SK-N-SH treated with all-trans-retinoic acid at 6 μM for 48 hours (cell line): ENCODE measurements at regions not wholly inside any gene's neighbourhood (a gene's known extent, or its start where the extent isn't known, plus 50 kb on each side); places are given as distances from the start of the nearest gene placed in this dataset.

ENCODE experiments used
- ATAC-seq: fragments of 200-7000 bp; cut with Tn5 transposase; 3 replicates; pipeline ENCODE4 v1.9.1; 2020; ENCODE audit warnings: mild to moderate bottlenecking, moderate library complexity
- ARNTL ChIP-seq: fragments of 450-650 bp; formaldehyde crosslinking; IDR thresholded peaks from 2 replicates; pipeline ENCODE4 v1.5.0; 2020; ENCODE audit warnings: low read depth, mild to moderate bottlenecking, moderate library complexity, borderline replicate concordance
- BACH2 ChIP-seq: fragments of 250-450 bp; sonication (Bioruptor Pico); IDR thresholded peaks from 2 replicates; pipeline ENCODE4 v1.9.0; 2021; ENCODE audit warnings: mild to moderate bottlenecking, borderline replicate concordance
- CREB5 ChIP-seq: fragments of 250-450 bp; sonication (Bioruptor Pico); IDR thresholded peaks from 2 replicates; pipeline ENCODE4 v1.5.1; 2020; ENCODE audit warnings: low read depth, mild to moderate bottlenecking, moderate library complexity
- CSDC2 ChIP-seq: fragments of 250-450 bp; sonication (Bioruptor Pico); IDR thresholded peaks from 2 replicates; pipeline ENCODE4 v1.5.0; 2020; ENCODE audit warnings: mild to moderate bottlenecking, moderate library complexity
- CSRNP3 ChIP-seq: fragments of 250-450 bp; sonication (Bioruptor Pico); IDR thresholded peaks from 2 replicates; pipeline ENCODE4 v1.5.1; 2021; ENCODE audit warnings: mild to moderate bottlenecking, moderate library complexity
- ESRRG ChIP-seq: fragments of 250-450 bp; sonication (Bioruptor Pico); IDR thresholded peaks from 2 replicates; pipeline ENCODE4 v1.6.1; 2021; ENCODE audit warnings: mild to moderate bottlenecking
- GLIS3 ChIP-seq: fragments of 250-450 bp; sonication (Bioruptor Pico); IDR thresholded peaks from 2 replicates; pipeline ENCODE4 v1.5.0; 2020; ENCODE audit warnings: mild to moderate bottlenecking, moderate library complexity
- ISL1 ChIP-seq: fragments of 250-450 bp; sonication (Bioruptor Pico); IDR thresholded peaks from 2 replicates; pipeline ENCODE4 v2.1.2; 2022; ENCODE audit warnings: mild to moderate bottlenecking, moderate library complexity
- OSR1 ChIP-seq: fragments of 250-450 bp; sonication (Bioruptor Pico); IDR thresholded peaks from 2 replicates; pipeline ENCODE4 v1.8.0; 2022; ENCODE audit warnings: moderate library complexity, mild to moderate bottlenecking, inconsistent platforms
- PATZ1 ChIP-seq: fragments of 250-450 bp; sonication (Bioruptor Pico); IDR thresholded peaks from 2 replicates; pipeline ENCODE4 v1.8.0; 2020; ENCODE audit warnings: mild to moderate bottlenecking, moderate library complexity, borderline replicate concordance
- PPARA ChIP-seq: fragments of 250-450 bp; sonication (Bioruptor Pico); IDR thresholded peaks from 2 replicates; pipeline ENCODE4 v1.5.0; 2020; ENCODE audit warnings: mild to moderate bottlenecking, borderline replicate concordance
- RARB ChIP-seq: fragments of 250-450 bp; sonication (Bioruptor Pico); IDR thresholded peaks from 2 replicates; pipeline ENCODE4 v1.8.0; 2021; ENCODE audit warnings: mild to moderate bottlenecking, moderate library complexity
- SNAI2 ChIP-seq: fragments of 250-450 bp; sonication (Bioruptor Pico); IDR thresholded peaks from 2 replicates; pipeline ENCODE4 v1.5.0; 2020; ENCODE audit warnings: mild to moderate bottlenecking, moderate library complexity
- TCF4 ChIP-seq: fragments of 250-450 bp; sonication (Bioruptor Pico); IDR thresholded peaks from 2 replicates; pipeline ENCODE4 v1.8.0; 2021; ENCODE audit warnings: mild to moderate bottlenecking, moderate library complexity, borderline replicate concordance
- TOX ChIP-seq: fragments of 250-450 bp; sonication (Bioruptor Pico); IDR thresholded peaks from 2 replicates; pipeline ENCODE4 v1.8.0; 2021; ENCODE audit warnings: mild to moderate bottlenecking, moderate library complexity, borderline replicate concordance
- ZC3H10 ChIP-seq: fragments of 250-450 bp; sonication (Bioruptor Pico); IDR thresholded peaks from 2 replicates; pipeline ENCODE4 v1.5.1; 2021; ENCODE audit warnings: mild to moderate bottlenecking, moderate library complexity
- ZFP3 ChIP-seq: fragments of 250-450 bp; sonication (Bioruptor Pico); IDR thresholded peaks from 2 replicates; pipeline ENCODE4 v1.5.0; 2020; ENCODE audit warnings: mild to moderate bottlenecking, moderate library complexity
- ZFP30 ChIP-seq: fragments of 450-650 bp; formaldehyde crosslinking; IDR thresholded peaks from 2 replicates; pipeline ENCODE4 v1.5.0; 2022; ENCODE audit warnings: mild to moderate bottlenecking, moderate library complexity
- ZNF565 ChIP-seq: fragments of 450-650 bp; formaldehyde crosslinking; conservative IDR thresholded peaks from 2 replicates; pipeline ENCODE4 v1.5.0; 2020; ENCODE audit warnings: low read depth, mild to moderate bottlenecking, moderate library complexity
- ZNF70 ChIP-seq: fragments of 450-650 bp; formaldehyde crosslinking; IDR thresholded peaks from 2 replicates; pipeline ENCODE4 v1.5.0; 2020; ENCODE audit warnings: mild to moderate bottlenecking, moderate library complexity
- ZNF8 ChIP-seq: fragments of 450-650 bp; formaldehyde crosslinking; IDR thresholded peaks from 2 replicates; pipeline ENCODE4 v1.5.0; 2020; ENCODE audit warnings: mild to moderate bottlenecking, moderate library complexity
- TF ChIP-seq, protein P1 (sequence below): fragments of 250-450 bp; sonication (Bioruptor Pico); IDR thresholded peaks from 2 replicates; pipeline ENCODE4 v1.5.0; 2020; ENCODE audit warnings: mild to moderate bottlenecking, moderate library complexity
- TF ChIP-seq, protein P2 (sequence below): fragments of 250-450 bp; sonication (Bioruptor Pico); IDR thresholded peaks from 2 replicates; pipeline ENCODE4 v1.8.0; 2021; ENCODE audit warnings: low read depth, mild to moderate bottlenecking, moderate library complexity, borderline replicate concordance

GRCh38 chrX:141341743-141342142 lies 99.4 kb upstream of the SPANXC start:
- ATAC-seq: peak; percentile 17; the same call in 1 of the 3 replicates
- TF ChIP-seq PPARA (CRISPR knock-in tag): no peak
- no peak for TF ChIP-seq RARB (CRISPR knock-in tag)
- TF ChIP-seq ESRRG (CRISPR knock-in tag): no peak
- TF ChIP-seq ZFP3 (CRISPR knock-in tag): no peak
- TF ChIP-seq ZNF565 (CRISPR knock-in tag): no peak
- no peak for TF ChIP-seq CSDC2 (CRISPR knock-in tag)

DNA sequence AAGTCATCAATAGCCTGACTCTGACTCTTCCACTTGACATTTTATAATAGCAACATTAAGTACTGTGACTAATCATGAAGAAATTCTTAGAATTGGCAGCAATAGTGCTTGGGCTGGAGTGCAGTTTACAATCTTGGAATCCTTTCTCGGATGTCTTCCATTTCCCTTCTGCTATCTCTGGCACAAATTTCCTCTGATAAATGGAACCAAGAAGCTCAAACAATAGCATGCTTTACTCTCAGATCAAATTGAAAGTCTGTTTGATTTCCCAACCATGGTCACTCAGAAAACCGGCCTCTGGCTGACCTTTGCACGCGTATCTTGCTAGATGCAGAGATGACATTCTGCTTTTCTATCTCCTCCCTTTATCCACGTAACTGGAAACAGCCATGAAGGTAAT lies 99.0 kb upstream of the SPANXC start:
- ATAC-seq: peak; percentile 94
- no peak for TF ChIP-seq ZNF70 (CRISPR knock-in tag)
- TF ChIP-seq ISL1 (CRISPR knock-in tag): 0 out of 2 replicates have a peak, but pooled peaks have one; percentile 40
- no peak for TF ChIP-seq RARB (CRISPR knock-in tag)
- no peak for TF ChIP-seq ESRRG (CRISPR knock-in tag)

GRCh38 chrX:141320801-141321200 lies 78.5 kb upstream of the SPANXC start:
- ATAC-seq: no peak
- no peak for TF ChIP-seq BACH2 (CRISPR knock-in tag)
- no peak for TF ChIP-seq ESRRG (CRISPR knock-in tag)
- no peak for TF ChIP-seq PATZ1 (CRISPR knock-in tag)
- TF ChIP-seq ZNF70 (CRISPR knock-in tag): no peak
- TF ChIP-seq TCF4: no peak
- no peak for TF ChIP-seq ZNF565 (CRISPR knock-in tag)
- no peak for TF ChIP-seq TOX
- no peak for TF ChIP-seq CSDC2 (CRISPR knock-in tag)
- no peak for TF ChIP-seq ARNTL
- no peak for TF ChIP-seq SNAI2
- TF ChIP-seq, protein P1, sequence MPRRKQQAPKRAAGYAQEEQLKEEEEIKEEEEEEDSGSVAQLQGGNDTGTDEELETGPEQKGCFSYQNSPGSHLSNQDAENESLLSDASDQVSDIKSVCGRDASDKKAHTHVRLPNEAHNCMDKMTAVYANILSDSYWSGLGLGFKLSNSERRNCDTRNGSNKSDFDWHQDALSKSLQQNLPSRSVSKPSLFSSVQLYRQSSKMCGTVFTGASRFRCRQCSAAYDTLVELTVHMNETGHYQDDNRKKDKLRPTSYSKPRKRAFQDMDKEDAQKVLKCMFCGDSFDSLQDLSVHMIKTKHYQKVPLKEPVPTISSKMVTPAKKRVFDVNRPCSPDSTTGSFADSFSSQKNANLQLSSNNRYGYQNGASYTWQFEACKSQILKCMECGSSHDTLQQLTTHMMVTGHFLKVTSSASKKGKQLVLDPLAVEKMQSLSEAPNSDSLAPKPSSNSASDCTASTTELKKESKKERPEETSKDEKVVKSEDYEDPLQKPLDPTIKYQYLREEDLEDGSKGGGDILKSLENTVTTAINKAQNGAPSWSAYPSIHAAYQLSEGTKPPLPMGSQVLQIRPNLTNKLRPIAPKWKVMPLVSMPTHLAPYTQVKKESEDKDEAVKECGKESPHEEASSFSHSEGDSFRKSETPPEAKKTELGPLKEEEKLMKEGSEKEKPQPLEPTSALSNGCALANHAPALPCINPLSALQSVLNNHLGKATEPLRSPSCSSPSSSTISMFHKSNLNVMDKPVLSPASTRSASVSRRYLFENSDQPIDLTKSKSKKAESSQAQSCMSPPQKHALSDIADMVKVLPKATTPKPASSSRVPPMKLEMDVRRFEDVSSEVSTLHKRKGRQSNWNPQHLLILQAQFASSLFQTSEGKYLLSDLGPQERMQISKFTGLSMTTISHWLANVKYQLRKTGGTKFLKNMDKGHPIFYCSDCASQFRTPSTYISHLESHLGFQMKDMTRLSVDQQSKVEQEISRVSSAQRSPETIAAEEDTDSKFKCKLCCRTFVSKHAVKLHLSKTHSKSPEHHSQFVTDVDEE: no peak
- no peak for TF ChIP-seq RARB (CRISPR knock-in tag)
- TF ChIP-seq CREB5 (CRISPR knock-in tag): no peak
- TF ChIP-seq OSR1 (CRISPR knock-in tag): no peak
- TF ChIP-seq GLIS3: no peak
- no peak for TF ChIP-seq ISL1 (CRISPR knock-in tag)
- no peak for TF ChIP-seq ZNF8 (CRISPR knock-in tag)
- TF ChIP-seq ZC3H10 (CRISPR knock-in tag): no peak
- TF ChIP-seq PPARA (CRISPR knock-in tag): no peak
- TF ChIP-seq ZFP3 (CRISPR knock-in tag): no peak

DNA sequence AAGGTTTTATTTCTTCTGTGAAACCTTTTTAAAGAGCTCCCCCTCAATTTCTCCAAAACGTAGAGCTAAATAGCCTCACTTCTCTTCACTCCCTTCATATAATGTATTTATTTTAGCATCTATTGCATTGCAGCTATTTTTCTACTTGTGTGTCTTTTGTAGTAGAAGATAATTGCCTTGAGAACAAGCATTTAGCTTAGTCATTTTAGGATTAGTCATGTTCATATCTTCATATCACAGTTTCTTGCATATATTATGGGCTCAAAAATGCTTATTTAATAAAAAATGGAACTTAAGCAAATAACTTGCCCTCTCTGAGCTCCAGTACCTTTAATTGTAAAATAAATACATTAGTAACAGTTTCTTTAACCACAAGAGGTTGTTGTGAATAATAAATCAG lies 72.1 kb upstream of the SPANXC start:
- ATAC-seq: peak; percentile 61; the same call in 2 of the 3 replicates
- TF ChIP-seq TCF4 (no peak), ZFP30 (CRISPR knock-in tag) (no peak), CSRNP3 (CRISPR knock-in tag) (no peak), ISL1 (CRISPR knock-in tag) (no peak), BACH2 (CRISPR knock-in tag) (no peak), CREB5 (CRISPR knock-in tag) (no peak), SNAI2 (no peak), ZC3H10 (CRISPR knock-in tag) (no peak), ZFP3 (CRISPR knock-in tag) (no peak), PPARA (CRISPR knock-in tag) (no peak), ZNF565 (CRISPR knock-in tag) (no peak), GLIS3 (no peak)
- TF ChIP-seq, protein P2, sequence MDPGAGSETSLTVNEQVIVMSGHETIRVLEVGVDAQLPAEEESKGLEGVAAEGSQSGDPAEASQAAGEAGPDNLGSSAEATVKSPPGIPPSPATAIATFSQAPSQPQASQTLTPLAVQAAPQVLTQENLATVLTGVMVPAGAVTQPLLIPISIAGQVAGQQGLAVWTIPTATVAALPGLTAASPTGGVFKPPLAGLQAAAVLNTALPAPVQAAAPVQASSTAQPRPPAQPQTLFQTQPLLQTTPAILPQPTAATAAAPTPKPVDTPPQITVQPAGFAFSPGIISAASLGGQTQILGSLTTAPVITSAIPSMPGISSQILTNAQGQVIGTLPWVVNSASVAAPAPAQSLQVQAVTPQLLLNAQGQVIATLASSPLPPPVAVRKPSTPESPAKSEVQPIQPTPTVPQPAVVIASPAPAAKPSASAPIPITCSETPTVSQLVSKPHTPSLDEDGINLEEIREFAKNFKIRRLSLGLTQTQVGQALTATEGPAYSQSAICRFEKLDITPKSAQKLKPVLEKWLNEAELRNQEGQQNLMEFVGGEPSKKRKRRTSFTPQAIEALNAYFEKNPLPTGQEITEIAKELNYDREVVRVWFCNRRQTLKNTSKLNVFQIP: no peak
